Activated CD4-positive, alpha-beta T cell treated with anti-CD3 and anti-CD28 coated beads for 48 hours (primary cell): ENCODE measurements at regions not wholly inside any gene's neighbourhood (a gene's known extent, or its start where the extent isn't known, plus 50 kb on each side); places are given as distances from the start of the nearest gene placed in this dataset.
"Not testable (repeated sequence)": the region's sequence is repeated elsewhere in the genome, so short reads cannot be mapped to it uniquely, and the experiment has no call there.

Source experiments
- DNase-seq: peaks from one replicate; pipeline ENCODE4 v3.0.0-alpha.2; 2020

DNA sequence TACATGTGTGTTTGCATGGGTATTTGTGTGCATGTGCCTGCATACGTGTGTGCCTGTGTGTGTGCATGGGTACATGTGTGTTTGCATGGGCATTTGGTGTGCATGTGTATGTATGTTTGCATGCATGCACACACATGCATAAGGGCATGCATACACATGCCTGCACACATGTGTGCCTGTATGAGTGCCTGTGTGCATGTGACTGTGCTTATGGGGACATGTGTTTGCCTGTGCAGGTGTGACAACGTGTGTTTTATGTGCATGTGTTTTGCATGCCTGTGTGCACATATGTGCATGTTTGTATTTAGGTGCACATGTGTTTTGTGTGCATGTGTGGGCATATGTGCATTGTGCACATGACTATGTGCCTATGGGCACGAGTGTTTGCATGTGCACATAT is 165.7 kb downstream of the ERMARD start:
- DNase-seq: no peak

DNA sequence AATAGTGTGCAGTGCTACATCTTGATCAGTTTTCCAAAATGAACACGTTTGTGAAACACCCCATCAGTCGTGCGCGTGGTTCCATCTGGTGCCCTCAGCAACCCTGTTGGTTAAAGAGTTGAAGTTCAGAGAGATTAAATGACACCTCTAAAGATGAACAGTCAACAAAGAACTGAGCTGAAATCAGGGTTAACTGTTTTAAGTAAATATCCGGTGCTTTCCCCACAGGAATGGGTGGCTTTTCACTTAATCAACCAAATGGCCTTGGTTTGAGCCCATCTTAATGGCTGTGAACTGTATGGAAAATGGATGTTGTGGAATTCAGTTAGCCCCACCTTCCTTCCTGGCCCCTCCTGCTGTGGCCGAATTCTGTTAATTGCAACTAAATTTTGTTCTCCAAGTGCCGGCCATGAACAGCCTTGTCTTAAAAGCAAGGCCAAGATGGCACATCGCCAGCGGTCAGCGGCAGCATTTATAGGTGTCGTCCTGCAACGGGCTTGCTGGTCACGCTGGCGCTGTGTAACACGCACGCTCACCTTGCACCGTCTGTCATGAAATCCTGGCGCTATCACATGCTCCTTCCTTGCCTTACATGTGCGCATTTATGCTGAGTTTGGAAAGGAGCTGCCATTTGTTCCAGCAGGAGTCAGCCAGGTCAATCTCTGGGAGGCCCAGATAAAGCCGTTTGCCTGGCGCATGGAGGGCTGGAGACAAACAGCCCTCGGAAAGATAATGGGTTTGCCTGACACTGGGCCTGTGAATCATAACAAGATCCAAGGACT is 164.5 kb downstream of the ERMARD start:
- no peak for DNase-seq

GRCh38 chr6:169913745-169914144 is 162.3 kb downstream of the ERMARD start:
- DNase-seq: not testable (repeated sequence)

DNA sequence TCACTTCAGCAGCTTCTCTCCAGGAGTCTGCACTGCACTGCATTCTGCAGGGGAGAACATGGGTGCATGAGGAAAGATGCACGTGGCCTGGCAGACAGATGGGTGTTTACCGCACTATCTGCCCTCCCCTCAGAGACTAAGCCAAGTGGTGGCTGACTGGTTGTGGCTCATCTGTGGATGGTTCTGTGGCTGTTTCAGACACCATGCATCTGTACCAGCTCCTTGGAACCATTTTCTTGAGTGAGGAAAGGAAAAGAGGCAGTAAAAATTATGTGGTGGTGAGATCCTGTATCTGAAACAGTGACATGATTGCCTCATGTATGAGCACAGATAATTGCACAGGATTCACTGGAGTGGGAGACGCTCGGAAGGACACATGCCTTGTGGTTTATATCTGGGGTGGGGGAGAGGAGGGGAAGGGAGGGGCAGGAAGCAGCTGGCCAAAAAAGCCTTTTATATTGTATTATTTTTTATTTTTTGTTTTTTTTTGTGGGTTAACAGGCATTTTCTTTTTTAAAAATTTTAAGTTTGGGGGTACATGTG is 161.7 kb downstream of the ERMARD start:
- DNase-seq: no peak

- no peak for DNase-seq
Measured at GRCh38 chr6:169912266-169913095, 161.1 kb downstream of the ERMARD start.

- no peak for DNase-seq
Measured at GRCh38 chr6:169911264-169912263, 160.1 kb downstream of the ERMARD start.

DNA sequence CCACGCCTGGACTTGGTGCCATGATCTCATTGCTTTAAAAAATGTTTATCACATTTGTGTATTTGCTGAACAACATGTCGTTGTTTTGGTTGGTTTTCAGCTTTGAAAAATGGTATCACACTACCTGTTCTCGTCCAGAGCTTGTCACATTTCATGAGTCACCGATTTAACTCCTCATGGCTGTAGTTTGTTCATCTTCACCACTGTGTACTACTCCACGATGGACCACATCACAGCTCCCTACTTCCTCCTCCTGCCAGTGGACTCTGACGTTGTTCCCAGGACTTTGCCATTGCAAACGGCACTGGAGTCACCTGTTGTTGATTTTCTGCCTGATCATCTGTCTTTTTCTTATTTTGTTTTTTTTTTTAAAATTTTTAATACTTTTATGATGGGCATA is 157.7 kb downstream of the ERMARD start:
- no peak for DNase-seq

DNA sequence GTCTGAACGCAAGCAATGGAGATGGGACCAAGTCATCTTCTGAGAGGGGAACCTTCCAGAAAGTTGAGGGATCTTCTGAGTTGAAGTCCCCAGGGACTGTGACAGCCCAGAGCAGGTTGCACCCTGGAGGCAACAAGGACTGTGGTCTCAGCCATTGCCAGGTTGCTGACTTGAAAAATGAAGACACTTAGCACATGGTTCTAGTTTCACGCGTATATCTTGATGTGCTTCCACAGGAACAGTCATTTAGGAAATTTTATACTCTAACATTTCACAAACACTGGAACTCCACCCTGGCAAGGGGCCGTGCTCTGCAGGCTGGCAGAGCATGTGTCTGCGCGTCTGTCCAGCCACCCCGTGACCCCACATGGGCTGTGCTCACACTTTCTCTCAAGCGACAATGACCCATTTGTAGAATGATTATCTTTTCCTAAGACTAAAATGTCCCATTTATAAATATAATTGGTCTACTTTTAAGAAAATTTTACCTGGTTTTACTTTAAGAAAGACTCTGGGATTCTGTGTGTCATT is 157.0 kb downstream of the ERMARD start:
- no peak for DNase-seq

DNA sequence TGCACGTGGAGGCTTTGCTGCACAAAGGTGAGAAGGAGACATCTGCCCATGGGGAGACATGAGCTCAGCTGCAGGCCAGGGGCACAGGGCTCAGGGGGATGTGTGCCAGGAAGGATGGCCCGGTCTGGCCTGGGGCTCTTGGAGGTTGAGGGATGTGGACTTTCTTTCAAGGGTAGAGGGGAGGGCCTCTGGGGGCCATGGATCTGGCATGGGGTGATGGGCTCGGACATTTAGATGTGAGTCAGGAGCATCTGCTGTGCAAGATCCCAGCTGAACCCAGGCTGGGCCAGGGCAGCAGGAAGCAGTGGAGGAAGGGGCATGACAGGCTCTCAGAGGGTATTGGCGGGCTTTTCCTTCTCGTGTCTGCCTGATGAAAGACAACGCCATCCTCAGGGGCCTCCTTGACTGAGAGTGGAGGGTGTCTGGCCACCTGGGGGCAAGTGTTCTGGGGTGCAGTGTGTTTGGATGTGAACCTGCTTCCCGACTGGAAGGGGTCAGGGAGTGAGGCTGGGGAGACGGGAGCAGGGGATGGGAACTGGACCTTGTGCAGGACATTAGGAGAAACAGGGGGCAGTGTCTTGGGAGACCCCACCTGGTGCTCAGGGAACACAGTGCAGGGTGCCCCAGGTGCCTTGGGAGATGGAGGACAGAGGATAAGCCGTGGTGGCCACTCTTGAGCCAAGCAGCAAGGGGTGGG is 156.1 kb downstream of the ERMARD start:
- no peak for DNase-seq

- DNase-seq: no peak
Measured at GRCh38 chr6:169906688-169907418, 155.4 kb downstream of the ERMARD start.

DNA sequence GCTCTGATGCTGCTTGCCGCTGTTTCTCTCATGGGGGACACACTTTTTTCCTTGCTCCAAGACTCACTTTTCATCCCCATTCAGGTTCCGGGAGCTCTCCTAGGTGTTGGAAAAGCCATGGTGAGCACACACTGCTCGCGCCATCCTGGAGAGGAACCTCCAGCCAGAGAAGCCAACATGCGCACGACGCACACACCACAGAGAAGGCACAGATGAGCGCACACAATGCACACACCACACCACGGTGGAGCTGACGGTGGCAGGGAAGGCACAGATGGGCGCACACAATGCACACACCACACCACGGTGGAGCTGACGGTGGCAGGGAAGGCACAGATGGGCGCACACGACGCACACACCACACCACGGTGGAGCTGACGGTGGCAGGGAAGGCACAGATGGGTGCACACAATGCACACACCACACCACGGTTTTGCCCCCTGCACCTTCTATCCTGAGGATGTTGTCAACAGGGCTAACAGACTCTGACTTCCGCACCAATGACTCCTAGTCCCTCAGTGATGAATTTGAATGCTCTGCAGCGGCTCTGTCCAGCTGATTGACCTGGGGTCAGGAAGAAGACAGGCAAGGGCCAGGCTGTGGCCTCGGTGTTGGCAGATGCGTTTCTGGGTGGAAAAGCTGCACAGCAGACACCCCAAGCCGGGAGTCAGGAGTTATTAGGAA is 154.7 kb downstream of the ERMARD start:
- DNase-seq: no peak

DNA sequence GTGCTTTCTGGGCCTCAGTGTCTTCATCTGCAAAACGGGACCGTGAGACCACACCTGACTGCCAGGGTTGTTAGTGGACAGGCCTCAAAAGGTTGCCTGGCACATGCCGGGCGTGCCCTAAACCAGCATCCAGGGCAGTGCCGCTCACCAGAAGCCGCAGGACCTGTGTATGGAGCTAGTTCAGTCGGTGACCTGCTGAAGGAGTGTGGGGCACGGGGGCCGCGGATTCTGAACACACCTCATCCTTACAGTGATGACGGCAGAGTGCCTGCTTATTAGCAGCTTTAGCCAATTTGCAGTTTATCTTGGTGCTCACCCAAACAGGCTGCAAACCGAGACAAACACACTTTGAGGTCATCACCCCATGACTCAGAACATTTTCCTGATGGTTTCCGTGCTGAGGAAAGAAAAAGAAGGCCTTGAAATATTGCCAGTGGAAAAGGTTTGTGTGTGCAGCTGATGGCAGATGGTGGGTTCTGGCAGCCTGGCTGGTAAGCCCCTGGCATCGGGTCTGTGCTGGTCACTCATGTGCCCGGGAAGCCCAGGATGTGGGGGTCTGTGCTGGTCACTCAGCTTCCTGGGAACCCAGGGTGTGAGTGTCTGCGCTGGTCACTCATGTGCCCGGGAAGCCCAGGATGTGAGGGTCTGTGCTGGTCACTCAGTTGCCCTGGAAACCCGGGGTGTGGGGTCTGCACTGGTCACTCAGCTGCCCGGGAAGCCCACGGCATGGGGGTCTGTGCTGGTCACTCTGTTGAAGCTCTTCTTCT is 153.8 kb downstream of the ERMARD start:
- DNase-seq: no peak

DNA sequence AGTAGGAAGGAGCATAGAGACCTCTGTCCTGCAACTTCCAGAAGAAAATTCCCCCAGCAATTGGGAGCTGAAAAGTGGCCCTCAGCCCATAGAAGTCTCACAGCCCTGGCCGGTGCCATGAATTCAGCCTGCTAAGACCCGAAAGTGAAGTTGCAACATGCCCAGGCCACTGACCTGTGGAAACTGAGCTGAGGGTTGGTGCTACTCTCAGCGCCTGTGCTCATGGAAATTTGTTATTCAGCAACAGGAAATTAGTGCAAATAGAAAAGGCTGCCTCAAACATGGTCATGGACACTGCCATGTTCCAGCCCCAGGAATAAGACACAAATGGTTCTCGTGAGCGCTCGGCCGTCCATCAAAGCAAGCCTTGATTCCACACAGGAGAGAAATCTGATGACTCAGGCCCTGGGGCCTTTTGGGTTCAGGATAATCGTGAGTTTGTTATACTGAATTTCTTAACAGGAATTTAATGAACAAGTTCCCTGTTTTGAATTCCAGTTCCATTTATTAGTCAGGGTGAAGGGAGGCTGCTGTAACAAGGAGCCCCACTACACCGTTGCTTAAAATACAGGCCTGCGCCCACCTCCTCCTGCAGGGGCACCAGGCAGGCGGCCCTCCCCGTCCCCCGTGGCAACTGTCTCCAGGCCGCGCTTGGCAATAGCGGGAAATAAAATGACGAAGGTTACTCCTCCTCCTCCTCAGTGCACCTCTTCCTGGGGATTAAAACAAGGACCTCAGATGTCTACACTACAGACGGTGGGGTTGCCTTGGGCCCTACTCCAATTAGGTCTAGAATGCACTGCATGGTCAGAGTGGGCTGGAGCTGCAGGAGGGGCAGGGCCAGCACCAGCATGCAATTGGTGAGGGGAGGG is 152.9 kb downstream of the ERMARD start:
- DNase-seq: no peak

DNA sequence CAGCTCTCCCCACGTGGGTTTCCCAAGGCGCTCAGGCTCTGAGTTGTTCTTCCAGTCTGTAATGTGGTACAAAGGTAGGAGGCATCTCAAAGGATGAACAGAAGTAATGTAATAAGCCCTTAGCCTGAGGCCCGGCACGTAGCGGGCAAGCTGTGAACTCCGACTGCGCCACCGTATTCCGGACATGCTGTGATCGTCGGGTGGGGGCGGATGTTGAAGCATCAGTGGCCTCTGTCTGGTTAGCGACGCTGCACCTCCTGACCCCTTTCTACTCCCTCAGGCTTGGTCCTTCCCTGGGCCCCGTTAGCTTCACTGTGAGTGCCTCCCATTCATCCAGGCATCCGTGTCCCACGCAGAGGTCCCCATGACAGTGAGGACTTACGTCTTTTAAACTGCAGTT is 151.7 kb downstream of the ERMARD start:
- DNase-seq: no peak

- no peak for DNase-seq
Measured at GRCh38 chr6:169902604-169903003, 151.2 kb downstream of the ERMARD start.

GRCh38 chr6:169902070-169902469 is 150.6 kb downstream of the ERMARD start:
- DNase-seq: no peak

DNA sequence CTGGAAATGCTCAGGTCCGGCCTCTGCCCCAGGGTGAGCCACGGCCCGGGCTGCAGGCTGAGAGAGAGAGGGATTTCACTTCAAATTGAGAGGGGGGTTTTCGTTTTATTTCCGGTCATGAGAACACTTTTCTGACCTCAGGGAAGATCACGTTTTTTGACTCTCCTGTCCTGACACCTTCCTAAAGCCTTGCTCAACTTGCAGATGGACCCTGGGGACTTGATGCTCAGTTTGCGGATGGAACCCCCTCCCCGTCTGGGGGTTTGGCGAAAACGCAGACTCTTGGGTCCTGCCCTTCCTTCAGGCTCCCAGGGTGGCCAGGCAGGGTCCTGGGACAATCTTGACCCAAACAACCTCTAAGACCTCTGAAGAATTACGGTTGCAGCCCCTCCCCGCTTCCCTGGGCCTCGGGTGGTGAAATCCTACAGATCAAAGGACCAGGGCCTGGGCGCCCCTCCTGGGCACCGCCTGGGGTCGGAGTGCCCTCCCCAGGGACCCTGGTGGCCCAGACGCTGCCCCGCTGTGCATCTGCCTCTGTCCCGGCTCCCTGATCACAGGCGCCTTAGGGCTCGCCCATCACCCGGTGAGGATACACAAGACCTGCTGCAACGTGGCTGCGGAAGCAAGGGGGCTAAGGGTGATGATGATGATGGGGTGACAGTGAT is 148.2 kb downstream of the ERMARD start:
- DNase-seq: no peak
